Glutamatergic neuron (in vitro differentiated cells): ENCODE measurements at regions not wholly inside any gene's neighbourhood (a gene's known extent, or its start where the extent isn't known, plus 50 kb on each side); places are given as distances from the start of the nearest gene placed in this dataset.

ENCODE experiments used
- DNase-seq: peaks from one replicate; pipeline ENCODE4 v3.0.0; 2022
- H3K27ac Mint-ChIP-seq: one replicate; pipeline ENCODE4 v1.8.0; 2020; ENCODE audit warnings: mild to moderate bottlenecking, mixed read lengths, inconsistent platforms; ENCODE audit not compliant: unreplicated experiment
- H3K27me3 Mint-ChIP-seq: one replicate; pipeline ENCODE4 v1.8.0; 2020; ENCODE audit warnings: mild to moderate bottlenecking, moderate library complexity, mixed read lengths, inconsistent platforms; ENCODE audit not compliant: unreplicated experiment
- H3K36me3 Mint-ChIP-seq: one replicate; pipeline ENCODE4 v1.8.0; 2020; ENCODE audit warnings: mild to moderate bottlenecking, mixed read lengths, inconsistent platforms; ENCODE audit not compliant: unreplicated experiment
- H3K4me1 Mint-ChIP-seq: one replicate; pipeline ENCODE4 v1.8.0; 2020; ENCODE audit warnings: mild to moderate bottlenecking, low read depth, mixed read lengths, inconsistent platforms; ENCODE audit not compliant: unreplicated experiment
- H3K4me3 Mint-ChIP-seq: one replicate; pipeline ENCODE4 v1.8.0; 2020; ENCODE audit warnings: mild to moderate bottlenecking, mixed read lengths, inconsistent platforms; ENCODE audit not compliant: unreplicated experiment
- H3K9me3 Mint-ChIP-seq: one replicate; pipeline ENCODE4 v1.8.0; 2020; ENCODE audit warnings: mild to moderate bottlenecking, moderate library complexity, mixed read lengths, inconsistent platforms; ENCODE audit not compliant: unreplicated experiment
- CTCF ChIP-seq: fragments of 200-600 bp; sonication (generic); IDR thresholded peaks from one replicate; pipeline ENCODE4 v1.5.0; 2021; ENCODE audit not compliant: partially characterized antibody, unreplicated experiment

DNA sequence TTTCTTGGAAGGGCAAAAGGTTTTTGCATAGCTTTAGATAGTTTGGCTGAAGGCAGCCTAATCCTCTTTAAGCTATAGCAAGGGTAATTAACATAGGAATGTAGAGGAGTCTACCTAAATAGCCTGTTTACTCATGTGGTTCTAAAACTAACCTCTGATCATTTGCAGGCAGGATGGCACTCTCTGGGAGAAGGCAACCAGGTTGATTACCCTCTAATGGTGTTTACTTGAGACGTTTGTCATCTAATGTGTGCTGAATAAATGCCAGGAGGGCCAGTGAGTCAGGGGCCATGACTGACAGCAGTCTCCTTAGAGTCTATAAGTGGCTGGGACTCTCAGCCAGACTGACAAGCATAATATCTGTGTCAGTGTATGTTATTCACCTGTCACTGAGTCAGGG lies 286.4 kb downstream of the PCNX1 start:
- Mint-ChIP-seq H3K36me3 (no peaks in the 10 kb centered on the region), H3K4me1 (no peaks in the 10 kb centered on the region), H3K4me3 (no peak overlapping the region), H3K27ac (no peak overlapping the region), H3K27me3 (no peaks in the 10 kb centered on the region), H3K9me3 (no peaks in the 10 kb centered on the region)
- TF ChIP-seq CTCF = no peak
- DNase-seq = no peak

GRCh38 chr14:71194251-71194650 lies 287.0 kb downstream of the PCNX1 start:
- no peak for TF ChIP-seq CTCF
- Mint-ChIP-seq H3K4me1 (no peaks in the 10 kb centered on the region), H3K36me3 (no peaks in the 10 kb centered on the region), H3K27me3 (no peaks in the 10 kb centered on the region), H3K4me3 (no peak overlapping the region), H3K9me3 (no peaks in the 10 kb centered on the region), H3K27ac (no peak overlapping the region)
- DNase-seq = no peak

- H3K27ac Mint-ChIP-seq = no peak overlapping the region
- no peaks in the 10 kb centered on the region for H3K27me3 Mint-ChIP-seq
- no peak for DNase-seq
- no peaks in the 10 kb centered on the region for H3K4me1 Mint-ChIP-seq
- no peaks in the 10 kb centered on the region for H3K9me3 Mint-ChIP-seq
- no peak overlapping the region for H3K4me3 Mint-ChIP-seq
- no peak for TF ChIP-seq CTCF
- no peaks in the 10 kb centered on the region for H3K36me3 Mint-ChIP-seq
These were observed 289.7 kb downstream of the PCNX1 start for GRCh38 chr14:71196921-71197320.

- no peak for TF ChIP-seq CTCF
- Mint-ChIP-seq H3K4me1 (no peaks in the 10 kb centered on the region), H3K9me3 (no peaks in the 10 kb centered on the region), H3K4me3 (no peak overlapping the region), H3K27me3 (no peaks in the 10 kb centered on the region), H3K27ac (no peak overlapping the region), H3K36me3 (peaks cover 4% of the 10 kb centered on the region)
- DNase-seq = no peak
These were observed 291.4 kb downstream of the PCNX1 start for GRCh38 chr14:71198687-71199086.

DNA sequence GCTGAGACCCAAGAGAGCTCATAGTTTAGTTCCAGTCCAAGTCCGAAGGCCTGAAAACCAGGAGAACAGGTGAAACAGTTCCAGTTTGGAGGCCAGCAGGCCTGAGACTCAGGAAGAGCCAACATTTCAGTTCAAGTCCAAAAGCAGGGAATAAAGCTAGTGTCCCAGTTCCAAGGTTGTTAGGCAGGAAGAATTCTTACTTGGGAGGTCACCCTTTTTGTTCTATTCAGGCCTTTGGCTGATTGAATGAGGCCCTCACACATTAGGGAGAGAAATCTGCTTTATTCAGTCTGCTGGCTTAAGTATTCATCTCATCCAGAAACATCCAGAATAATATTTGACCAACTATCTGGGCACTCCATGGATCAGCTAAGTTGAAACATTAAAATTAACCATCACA lies 294.6 kb downstream of the PCNX1 start:
- DNase-seq = no peak
- Mint-ChIP-seq H3K27me3 (no peaks in the 10 kb centered on the region), H3K9me3 (peaks cover 3% of the 10 kb centered on the region), H3K4me3 (no peak overlapping the region), H3K27ac (no peak overlapping the region), H3K4me1 (no peaks in the 10 kb centered on the region), H3K36me3 (peaks cover 11% of the 10 kb centered on the region)
- TF ChIP-seq CTCF = no peak
